Gastrocnemius medialis (tissue), 4 donors: ENCODE measurements at regions not wholly inside any gene's neighbourhood (a gene's known extent, or its start where the extent isn't known, plus 50 kb on each side); places are given as distances from the start of the nearest gene placed in this dataset.

Experiments
- POLR2A ChIP-seq, 2 donors: fragments of 450-650 bp; IDR thresholded peaks; one replicate each; pipeline ENCODE4 v1.6.1; 2017; ENCODE audit warnings: antibody characterized with exemption in 2 of 2, mild to moderate bottlenecking in 2 of 2, moderate library complexity in 2 of 2
- TF ChIP-seq, protein P1 (sequence below), 5 experiments: fragments of 450-650 bp in 3 of 5; fragments of 200-600 bp in 2 of 5; sonication (generic) in 2 of 5; IDR thresholded peaks in 4 of 5; conservative IDR thresholded peaks in 1 of 5; 1 replicate in 4 of 5; 2 replicates in 1 of 5; pipeline ENCODE4 v1.5.1; 2016 to 2019; ENCODE audit warnings: antibody characterized with exemption in 5 of 5, mild to moderate bottlenecking in 3 of 5, moderate library complexity in 3 of 5

- TF ChIP-seq, protein P1, sequence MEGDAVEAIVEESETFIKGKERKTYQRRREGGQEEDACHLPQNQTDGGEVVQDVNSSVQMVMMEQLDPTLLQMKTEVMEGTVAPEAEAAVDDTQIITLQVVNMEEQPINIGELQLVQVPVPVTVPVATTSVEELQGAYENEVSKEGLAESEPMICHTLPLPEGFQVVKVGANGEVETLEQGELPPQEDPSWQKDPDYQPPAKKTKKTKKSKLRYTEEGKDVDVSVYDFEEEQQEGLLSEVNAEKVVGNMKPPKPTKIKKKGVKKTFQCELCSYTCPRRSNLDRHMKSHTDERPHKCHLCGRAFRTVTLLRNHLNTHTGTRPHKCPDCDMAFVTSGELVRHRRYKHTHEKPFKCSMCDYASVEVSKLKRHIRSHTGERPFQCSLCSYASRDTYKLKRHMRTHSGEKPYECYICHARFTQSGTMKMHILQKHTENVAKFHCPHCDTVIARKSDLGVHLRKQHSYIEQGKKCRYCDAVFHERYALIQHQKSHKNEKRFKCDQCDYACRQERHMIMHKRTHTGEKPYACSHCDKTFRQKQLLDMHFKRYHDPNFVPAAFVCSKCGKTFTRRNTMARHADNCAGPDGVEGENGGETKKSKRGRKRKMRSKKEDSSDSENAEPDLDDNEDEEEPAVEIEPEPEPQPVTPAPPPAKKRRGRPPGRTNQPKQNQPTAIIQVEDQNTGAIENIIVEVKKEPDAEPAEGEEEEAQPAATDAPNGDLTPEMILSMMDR (IDR thresholded peaks at IDR 0.05 in 4 of 5, conservative IDR thresholded peaks at IDR 0.05 in 1 of 5), result no peak
- TF ChIP-seq POLR2A (IDR thresholded peaks at IDR 0.05), result no peak
Observed at GRCh38 chr2:145410086-145410485, 890.2 kb upstream of the ZEB2 start.
